ENCODE measurements at regions not wholly inside any gene's neighbourhood (a gene's known extent, or its start where the extent isn't known, plus 50 kb on each side); places are given as distances from the start of the nearest gene placed in this dataset.

DNA sequence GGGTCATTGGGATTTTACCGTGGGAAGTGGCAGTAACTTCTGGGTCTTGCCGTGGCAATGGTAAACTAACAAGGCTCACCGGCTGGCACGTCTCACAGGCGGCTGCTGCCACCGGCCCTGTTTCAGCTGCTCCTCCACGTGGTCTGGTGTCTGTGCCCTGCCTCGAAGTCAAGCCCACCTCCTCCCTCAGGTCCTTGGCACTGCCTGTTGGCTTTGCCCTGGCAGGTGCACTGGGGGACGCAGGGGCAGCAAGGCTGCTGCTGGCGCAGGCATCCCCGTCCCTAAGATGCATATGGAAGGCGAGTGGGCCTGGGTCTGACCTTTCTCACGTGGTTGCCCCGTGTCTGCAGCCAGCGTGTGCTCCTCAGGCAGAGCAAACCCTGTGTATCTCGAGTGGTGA is 783.6 kb downstream of the BRD1 start:
- no peak for TF ChIP-seq POLR2A (IDR thresholded peaks at IDR 0.05)
- TF ChIP-seq, protein P1, sequence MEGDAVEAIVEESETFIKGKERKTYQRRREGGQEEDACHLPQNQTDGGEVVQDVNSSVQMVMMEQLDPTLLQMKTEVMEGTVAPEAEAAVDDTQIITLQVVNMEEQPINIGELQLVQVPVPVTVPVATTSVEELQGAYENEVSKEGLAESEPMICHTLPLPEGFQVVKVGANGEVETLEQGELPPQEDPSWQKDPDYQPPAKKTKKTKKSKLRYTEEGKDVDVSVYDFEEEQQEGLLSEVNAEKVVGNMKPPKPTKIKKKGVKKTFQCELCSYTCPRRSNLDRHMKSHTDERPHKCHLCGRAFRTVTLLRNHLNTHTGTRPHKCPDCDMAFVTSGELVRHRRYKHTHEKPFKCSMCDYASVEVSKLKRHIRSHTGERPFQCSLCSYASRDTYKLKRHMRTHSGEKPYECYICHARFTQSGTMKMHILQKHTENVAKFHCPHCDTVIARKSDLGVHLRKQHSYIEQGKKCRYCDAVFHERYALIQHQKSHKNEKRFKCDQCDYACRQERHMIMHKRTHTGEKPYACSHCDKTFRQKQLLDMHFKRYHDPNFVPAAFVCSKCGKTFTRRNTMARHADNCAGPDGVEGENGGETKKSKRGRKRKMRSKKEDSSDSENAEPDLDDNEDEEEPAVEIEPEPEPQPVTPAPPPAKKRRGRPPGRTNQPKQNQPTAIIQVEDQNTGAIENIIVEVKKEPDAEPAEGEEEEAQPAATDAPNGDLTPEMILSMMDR (IDR thresholded peaks at IDR 0.05), result no peak
